Right lobe of liver (tissue), 6 donors: ENCODE measurements at regions not wholly inside any gene's neighbourhood (a gene's known extent, or its start where the extent isn't known, plus 50 kb on each side); places are given as distances from the start of the nearest gene placed in this dataset.

Experiments
- ATAC-seq, 4 donors: fragments of 200-7000 bp; cut with Tn5 transposase; one replicate each; pipeline ENCODE4 v1.9.1; 2020; ENCODE audit warnings: mild to moderate bottlenecking in 4 of 4, moderate library complexity in 4 of 4
- DNase-seq, 3 donors: peaks; one replicate each; pipeline ENCODE4 v3.0.0-alpha.2; 2020
- H3K27ac ChIP-seq, 3 donors: fragments of 200-600 bp; one replicate each; pipeline ENCODE4 v1.8.0; 2022
- H3K27me3 ChIP-seq, 2 donors: fragments of 200-600 bp; one replicate each; pipeline ENCODE4 v1.8.0; 2022
- H3K36me3 ChIP-seq, 4 donors: fragments of 200-600 bp; sonication (generic) in 1 of 4; one replicate each; pipeline versions ENCODE4 v1.5.1 to v1.8.0; 2017 to 2022; ENCODE audit warnings: control low read depth in 1 of 4
- H3K4me1 ChIP-seq, 4 donors: fragments of 200-600 bp; sonication (generic) in 1 of 4; one replicate each; pipeline versions ENCODE4 v1.5.1 to v1.8.0; 2017 to 2022; ENCODE audit warnings: control low read depth in 1 of 4
- H3K4me3 ChIP-seq, 3 donors: fragments of 200-600 bp; one replicate each; pipeline ENCODE4 v1.8.0; 2022
- H3K9me3 ChIP-seq, 4 donors: fragments of 200-600 bp; sonication (generic) in 1 of 4; one replicate each; pipeline versions ENCODE4 v1.5.1 to v1.8.0; 2017 to 2022; ENCODE audit warnings: control low read depth in 1 of 4
- POLR2A ChIP-seq: fragments of 450-650 bp; IDR thresholded peaks from one replicate; pipeline ENCODE4 v1.6.1; 2017; ENCODE audit warnings: antibody characterized with exemption, mild to moderate bottlenecking
- WGBS: methylation state at CpG from one replicate; pipeline ENCODE4 v1.1.6; 2018; ENCODE audit warnings: low coverage, low lambda C conversion rate; ENCODE audit not compliant: insufficient coverage; ENCODE audit errors: missing lambda C conversion rate; 5-methylcytosine and 5-hydroxymethylcytosine counted together
- intact Hi-C, 2 donors: fragments of 100-400 bp; cut with DNase I; formaldehyde crosslinking; loops; one replicate each; pipeline versions ENCODE4 v1.11.2 to v1.14.1; 2022
- TF ChIP-seq, protein P1 (sequence below), 4 donors: fragments of 200-600 bp in 3 of 4; fragments of 450-650 bp in 1 of 4; IDR thresholded peaks; one replicate each; pipeline versions ENCODE4 v1.5.1 to v1.8.0; 2016 to 2022; ENCODE audit warnings: antibody characterized with exemption in 4 of 4, mild to moderate bottlenecking in 2 of 4
- donor health status: DM: no; HTN: yes; CAD: no.
- donor health status: DM: no; HTN: no; CAD: no.
- donor health status: DM: no; HTN: no; CAD: no.
- donor health status: DM: no; HTN: yes; CAD: no.
- donor health status: DM: no; HTN: yes; CAD: no.

DNA sequence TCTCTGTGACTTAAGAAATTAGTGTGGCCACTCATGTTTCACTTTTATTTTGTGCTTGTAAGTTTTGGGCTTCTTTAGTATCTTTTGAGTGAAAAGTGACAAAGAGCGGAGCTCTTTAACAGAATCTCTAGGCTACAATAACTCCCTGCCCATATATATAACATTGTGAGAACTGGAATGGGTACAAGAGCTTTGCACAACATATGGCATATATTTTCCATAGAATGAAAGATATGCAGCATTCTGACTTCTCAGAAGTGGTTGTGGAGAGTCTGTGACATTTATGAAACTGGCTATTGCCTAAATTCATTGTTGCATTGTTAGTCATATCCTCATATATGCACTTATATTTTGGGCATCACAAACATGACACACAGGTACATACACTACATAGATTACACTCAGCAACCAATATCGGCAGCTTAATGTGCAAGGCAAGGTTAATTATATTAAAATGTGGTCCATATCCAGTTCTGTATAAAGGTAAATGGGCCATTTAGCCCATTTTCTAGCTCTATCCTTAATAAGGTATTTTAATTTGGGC, 1148.2 kb downstream of the FAM181B start:
- no peaks in the 10 kb centered on the region for H3K36me3 ChIP-seq
- H3K4me3 ChIP-seq = no peak overlapping the region
- WGBS = 65% methylated on average over 2 of the region's 2 CpGs
- no peak overlapping the region for H3K27ac ChIP-seq
- no peaks in the 10 kb centered on the region for H3K4me1 ChIP-seq
- intact Hi-C loops = no loop called here
- no peaks in the 10 kb centered on the region for H3K9me3 ChIP-seq
- ATAC-seq (no peak), DNase-seq (no peak)
- no peak for TF ChIP-seq POLR2A
- TF ChIP-seq, protein P1, sequence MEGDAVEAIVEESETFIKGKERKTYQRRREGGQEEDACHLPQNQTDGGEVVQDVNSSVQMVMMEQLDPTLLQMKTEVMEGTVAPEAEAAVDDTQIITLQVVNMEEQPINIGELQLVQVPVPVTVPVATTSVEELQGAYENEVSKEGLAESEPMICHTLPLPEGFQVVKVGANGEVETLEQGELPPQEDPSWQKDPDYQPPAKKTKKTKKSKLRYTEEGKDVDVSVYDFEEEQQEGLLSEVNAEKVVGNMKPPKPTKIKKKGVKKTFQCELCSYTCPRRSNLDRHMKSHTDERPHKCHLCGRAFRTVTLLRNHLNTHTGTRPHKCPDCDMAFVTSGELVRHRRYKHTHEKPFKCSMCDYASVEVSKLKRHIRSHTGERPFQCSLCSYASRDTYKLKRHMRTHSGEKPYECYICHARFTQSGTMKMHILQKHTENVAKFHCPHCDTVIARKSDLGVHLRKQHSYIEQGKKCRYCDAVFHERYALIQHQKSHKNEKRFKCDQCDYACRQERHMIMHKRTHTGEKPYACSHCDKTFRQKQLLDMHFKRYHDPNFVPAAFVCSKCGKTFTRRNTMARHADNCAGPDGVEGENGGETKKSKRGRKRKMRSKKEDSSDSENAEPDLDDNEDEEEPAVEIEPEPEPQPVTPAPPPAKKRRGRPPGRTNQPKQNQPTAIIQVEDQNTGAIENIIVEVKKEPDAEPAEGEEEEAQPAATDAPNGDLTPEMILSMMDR (IDR thresholded peaks at IDR 0.05) = no peak
- no peaks in the 10 kb centered on the region for H3K27me3 ChIP-seq

DNA sequence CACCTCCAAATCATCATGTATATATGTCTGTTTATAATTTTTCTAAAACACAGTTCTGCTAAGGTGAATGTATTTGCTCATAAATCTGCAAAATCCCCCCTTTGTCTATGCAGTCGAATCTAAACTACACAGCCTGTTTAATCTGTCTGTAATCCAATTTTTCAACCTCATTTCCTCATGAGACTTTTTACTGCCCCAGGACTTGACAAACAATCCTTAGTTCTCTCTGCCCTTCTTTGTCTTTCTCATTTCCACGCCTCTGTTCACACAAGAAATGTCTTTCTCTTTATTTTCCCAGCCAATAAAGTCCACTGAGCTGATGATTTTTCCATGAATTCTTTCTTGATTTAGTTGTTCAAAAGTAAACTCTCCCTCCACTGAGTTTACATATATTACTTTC, 1154.3 kb downstream of the FAM181B start:
- no peak for DNase-seq
- H3K4me1 ChIP-seq = no peaks in the 10 kb centered on the region
- intact Hi-C loops = no loop called here
- no peaks in the 10 kb centered on the region for H3K36me3 ChIP-seq
- H3K27me3 ChIP-seq = no peaks in the 10 kb centered on the region
- 26% methylated on average over 2 of the region's 2 CpGs for WGBS
- no peaks in the 10 kb centered on the region for H3K9me3 ChIP-seq
- ATAC-seq = no peak
- no peak overlapping the region for H3K4me3 ChIP-seq
- H3K27ac ChIP-seq = no peak overlapping the region
- no peak for TF ChIP-seq POLR2A
- TF ChIP-seq, protein P1 (IDR thresholded peaks at IDR 0.05) = no peak

DNA sequence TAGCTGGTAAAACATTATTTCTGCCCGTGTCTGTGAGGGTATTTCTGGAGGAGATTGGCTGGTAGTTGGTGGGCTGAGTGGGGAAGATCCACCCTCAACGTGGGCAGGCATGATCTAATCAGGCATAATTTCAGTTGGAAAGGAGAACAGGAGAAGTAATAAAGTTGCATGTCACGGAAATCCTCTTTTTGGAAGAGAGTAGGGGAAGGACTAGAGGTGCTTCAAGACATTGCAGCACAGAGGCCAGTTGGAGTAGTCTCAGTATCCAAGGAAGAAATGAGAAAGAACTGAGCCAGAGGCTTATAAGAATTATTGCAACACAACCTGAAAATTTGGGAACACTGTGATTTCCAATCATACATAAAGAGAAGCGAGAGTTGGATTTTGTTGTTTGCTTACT, 1155.1 kb downstream of the FAM181B start:
- intact Hi-C loops = no loop called here
- no peak for DNase-seq
- Histone ChIP-seq H3K27me3 (no peaks in the 10 kb centered on the region), H3K4me1 (no peaks in the 10 kb centered on the region), H3K36me3 (no peaks in the 10 kb centered on the region), H3K9me3 (no peaks in the 10 kb centered on the region), H3K4me3 (no peak overlapping the region), H3K27ac (no peak overlapping the region)
- ATAC-seq = no peak
- 41% methylated on average over 4 of the region's 4 CpGs for WGBS
- TF ChIP-seq, protein P1 (IDR thresholded peaks at IDR 0.05) = no peak
- no peak for TF ChIP-seq POLR2A

DNA sequence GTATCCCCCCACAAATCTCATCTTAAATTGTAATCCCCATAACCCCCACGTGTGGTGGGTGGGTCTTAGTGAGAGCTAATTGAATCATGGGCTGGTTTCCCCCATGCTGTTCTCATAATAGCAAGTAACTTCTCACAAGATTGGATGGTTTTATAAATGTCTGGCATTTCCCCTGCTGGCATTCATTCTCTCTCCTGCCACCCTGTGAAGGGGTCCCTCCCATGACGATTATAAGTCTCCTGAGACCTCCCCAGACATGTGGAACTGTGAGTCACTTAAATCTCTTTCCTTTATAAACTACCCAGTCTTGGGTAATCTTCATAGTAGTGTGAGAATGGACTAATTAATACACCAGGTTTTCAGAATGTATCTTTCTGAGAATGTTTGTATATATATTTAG, 1159.4 kb downstream of the FAM181B start:
- Histone ChIP-seq H3K9me3 (no peaks in the 10 kb centered on the region), H3K4me3 (no peak overlapping the region), H3K4me1 (no peaks in the 10 kb centered on the region), H3K36me3 (no peaks in the 10 kb centered on the region), H3K27me3 (no peaks in the 10 kb centered on the region), H3K27ac (no peak overlapping the region)
- no peak for TF ChIP-seq POLR2A
- TF ChIP-seq, protein P1 (IDR thresholded peaks at IDR 0.05) = no peak
- WGBS = 12% methylated on average over 2 of the region's 2 CpGs
- intact Hi-C loops = no loop called here
- DNase-seq = no peak
- ATAC-seq = no peak

DNA sequence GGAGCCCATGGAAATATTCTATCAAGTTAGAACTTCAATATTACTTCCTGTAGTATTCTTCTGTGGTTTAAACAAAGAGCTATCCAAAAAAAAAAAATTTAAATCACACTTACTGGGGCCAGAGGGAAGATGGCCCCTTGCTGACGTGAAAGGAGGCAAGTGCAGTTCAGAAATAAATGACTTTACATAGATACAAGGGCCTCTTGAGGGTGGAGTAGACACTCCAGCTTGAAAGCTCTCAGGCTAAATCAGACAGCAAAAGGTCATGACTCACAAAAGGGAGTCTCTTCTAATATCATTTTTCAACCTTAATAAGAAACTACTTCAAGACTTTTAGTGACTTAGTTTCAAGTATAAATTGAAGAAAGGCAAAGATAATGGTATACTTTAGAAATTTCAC, 1160.3 kb downstream of the FAM181B start:
- Histone ChIP-seq H3K9me3 (no peaks in the 10 kb centered on the region), H3K27ac (no peak overlapping the region), H3K4me1 (no peaks in the 10 kb centered on the region), H3K4me3 (no peak overlapping the region), H3K36me3 (no peaks in the 10 kb centered on the region), H3K27me3 (no peaks in the 10 kb centered on the region)
- TF ChIP-seq POLR2A = no peak
- TF ChIP-seq, protein P1 (IDR thresholded peaks at IDR 0.05) = no peak
- intact Hi-C loops = no loop called here
- ATAC-seq = no peak
- no peak for DNase-seq
- WGBS = 33% methylated on average over 1 of the region's 1 CpG
